HCT116 (cell line): ENCODE measurements at regions not wholly inside any gene's neighbourhood (a gene's known extent, or its start where the extent isn't known, plus 50 kb on each side); places are given as distances from the start of the nearest gene placed in this dataset.

Source experiments
- ATAC-seq: fragments of 200-7000 bp; cut with Tn5 transposase; 2 replicates; pipeline ENCODE4 v1.9.1; 2020; ENCODE audit warnings: mild to moderate bottlenecking, moderate library complexity
- BruUV-seq: library from RNA; stranded (reverse); fragments of 400-500 nt; replicated peaks from 2 replicates; lab custom pipeline; 2021; lab: Mats Ljungman, UMichigan
- CTCF ChIA-PET: fragments of 300-600 bp; sonication (Branson Sonifier 250); formaldehyde crosslinking; loops from one replicate; lab custom pipeline; 2021; ENCODE audit warnings: antibody characterized with exemption; lab: Charles Lee
- POLR2A ChIA-PET: fragments of 300-600, 350-600 bp; sonication (Branson Sonifier 250); formaldehyde crosslinking; loops from one replicate; lab custom pipeline; 2021; ENCODE audit warnings: antibody characterized with exemption; lab: Charles Lee
- RAD21 ChIA-PET, 2 experiments: fragments of 300-600 bp; sonication (Branson Sonifier 250); formaldehyde crosslinking; loops; one replicate each; lab custom pipeline; 2023; ENCODE audit warnings: low total read pairs in 2 of 2; ENCODE audit not compliant: uncharacterized antibody in 2 of 2, unreplicated experiment in 2 of 2, low non-redundant PET in 1 of 2; lab: Charles Lee
- DNase-seq: peaks from one replicate; pipeline ENCODE4 v3.0.0-alpha.2; 2010; ENCODE audit warnings: low read depth, low spot score
- H2AFZ ChIP-seq: fragments of 200-600 bp; shearing (Covaris generic), sonication (generic); 2 replicates; pipeline ENCODE4 v1.6.1; 2017; ENCODE audit warnings: low read depth, mixed run types, mixed read lengths, antibody characterized with exemption, low read length; ENCODE audit not compliant: poor library complexity, severe bottlenecking
- H3K27ac ChIP-seq: 2 replicates; pipeline ENCODE4 v1.5.1; 2012; ENCODE audit warnings: low read depth, low read length
- H3K27me3 ChIP-seq: fragments of 200-600 bp; sonication (generic); 2 replicates; pipeline ENCODE4 v1.6.1; 2016; ENCODE audit warnings: mixed run types, low read length, mixed read lengths; ENCODE audit not compliant: insufficient read depth
- H3K36me3 ChIP-seq, 2 experiments: fragments of 200-500 bp in 1 of 2; fragments of 200-600 bp in 1 of 2; sonication (Bioruptor generic) in 1 of 2; sonication (generic) in 1 of 2; 2 replicates each; pipeline versions ENCODE4 v1.5.1 to v1.6.1; 2014 to 2016; ENCODE audit warnings: low read length in 2 of 2, inconsistent platforms in 1 of 2, mixed read lengths in 1 of 2, mixed run types in 1 of 2; ENCODE audit not compliant: insufficient read depth in 2 of 2, control insufficient read depth in 1 of 2
- H3K4me1 ChIP-seq, 2 experiments: fragments of 200-600 bp in 1 of 2; sonication (generic) in 1 of 2; 2 replicates each; pipeline versions ENCODE4 v1.5.1 to v1.6.1; 2012 to 2017; ENCODE audit warnings: low read length in 2 of 2, inconsistent platforms in 1 of 2, mild to moderate bottlenecking in 1 of 2, mixed read lengths in 1 of 2, mixed run types in 1 of 2, moderate library complexity in 1 of 2; ENCODE audit not compliant: insufficient read depth in 2 of 2, control insufficient read depth in 1 of 2
- H3K4me2 ChIP-seq: fragments of 200-600 bp; sonication (generic); 2 replicates; pipeline ENCODE4 v1.6.1; 2017; ENCODE audit warnings: mixed run types, low read length, mixed read lengths
- H3K4me3 ChIP-seq, 2 experiments: fragments of 200-600 bp in 1 of 2; sonication (generic) in 1 of 2; replicated peaks in 1 of 2; 2 replicates each; pipeline ENCODE4 v1.5.1; 2011 to 2016; ENCODE audit warnings: low read length in 2 of 2, control low read depth in 1 of 2, low read depth in 1 of 2, mild to moderate bottlenecking in 1 of 2, mixed read lengths in 1 of 2, mixed run types in 1 of 2
- H3K79me2 ChIP-seq: fragments of 200-600 bp; sonication (generic); 2 replicates; pipeline ENCODE4 v1.6.1; 2017; ENCODE audit warnings: mild to moderate bottlenecking, mixed run types, low read length, moderate library complexity, mixed read lengths; ENCODE audit not compliant: insufficient read depth
- H3K9ac ChIP-seq: fragments of 200-600 bp; sonication (generic); 2 replicates; pipeline ENCODE4 v1.6.1; 2016; ENCODE audit warnings: low read length, mixed read lengths
- H3K9me2 ChIP-seq: fragments of 200-600 bp; sonication (generic), shearing (Covaris generic); 2 replicates; pipeline ENCODE4 v1.6.1; 2017; ENCODE audit warnings: mixed run types, mild to moderate bottlenecking, moderate library complexity; ENCODE audit not compliant: insufficient read depth
- H3K9me3 ChIP-seq, 2 experiments: fragments of 200-500 bp in 1 of 2; fragments of 200-600 bp in 1 of 2; sonication (Bioruptor generic) in 1 of 2; sonication (generic) in 1 of 2; 2 replicates each; pipeline ENCODE4 v1.6.1; 2014 to 2017; ENCODE audit warnings: low read length in 2 of 2, mixed read lengths in 2 of 2, inconsistent platforms in 1 of 2, low read depth in 1 of 2, mild to moderate bottlenecking in 1 of 2, mixed run types in 1 of 2, moderate library complexity in 1 of 2; ENCODE audit not compliant: control insufficient read depth in 1 of 2, insufficient read depth in 1 of 2
- H4K20me1 ChIP-seq: fragments of 200-600 bp; sonication (generic), shearing (Covaris generic); 2 replicates; pipeline ENCODE4 v1.6.1; 2017; ENCODE audit warnings: mixed run types, mild to moderate bottlenecking, moderate library complexity; ENCODE audit not compliant: insufficient read depth
- ELF1 ChIP-seq: IDR thresholded peaks from 2 replicates; pipeline ENCODE4 v1.6.1; 2012; ENCODE audit warnings: low read depth, borderline replicate concordance
- EZH2 ChIP-seq: fragments of 200-600 bp; sonication (generic); IDR thresholded peaks from 2 replicates; pipeline ENCODE4 v1.6.1; 2017; ENCODE audit warnings: antibody characterized with exemption, mixed run types
- EZH2phosphoT487 ChIP-seq: fragments of 200-600 bp; IDR thresholded peaks from 2 replicates; pipeline ENCODE4 v1.6.1; 2018; ENCODE audit warnings: antibody characterized with exemption, borderline replicate concordance
- FOSL1 ChIP-seq: IDR thresholded peaks from 2 replicates; pipeline ENCODE4 v1.6.1; 2012; ENCODE audit warnings: low read depth
- JUND ChIP-seq: IDR thresholded peaks from 2 replicates; pipeline ENCODE4 v1.6.1; 2012
- RAD21 ChIP-seq: IDR thresholded peaks from 2 replicates; pipeline ENCODE4 v1.6.1; 2012; ENCODE audit warnings: low read depth, mild to moderate bottlenecking
- SIN3A ChIP-seq: IDR thresholded peaks from 2 replicates; pipeline ENCODE4 v1.6.1; 2012; ENCODE audit warnings: low read depth
- SP1 ChIP-seq: IDR thresholded peaks from 2 replicates; pipeline ENCODE4 v1.6.1; 2012; ENCODE audit warnings: low read depth
- SRF ChIP-seq: IDR thresholded peaks from 2 replicates; pipeline ENCODE4 v1.6.1; 2012; ENCODE audit warnings: low read depth
- TCF7L2 ChIP-seq: IDR thresholded peaks from 2 replicates; pipeline ENCODE4 v1.7.0; 2011; ENCODE audit warnings: borderline replicate concordance, inconsistent platforms; ENCODE audit not compliant: insufficient read depth, insufficient read length; ENCODE audit errors: extremely low read depth
- YY1 ChIP-seq: IDR thresholded peaks from 2 replicates; pipeline ENCODE4 v1.6.1; 2011; ENCODE audit warnings: low read length, low read depth, moderate library complexity, mild to moderate bottlenecking; ENCODE audit not compliant: insufficient replicate concordance; ENCODE audit errors: extremely low read depth
- intact Hi-C: fragments of 100-400 bp; cut with micrococcal nuclease; formaldehyde crosslinking; loops from 2 replicates; pipeline ENCODE4 v1.10.0; 2022
- TF ChIP-seq, protein P1 (sequence below): IDR thresholded peaks from 2 replicates; pipeline ENCODE4 v1.6.1; 2011; ENCODE audit warnings: mild to moderate bottlenecking, low read length, moderate library complexity; ENCODE audit not compliant: insufficient replicate concordance; ENCODE audit errors: extremely low read depth
- TF ChIP-seq, protein P2 (sequence below): IDR thresholded peaks from 2 replicates; pipeline ENCODE4 v1.6.1; 2012
- TF ChIP-seq, protein P3 (sequence below): IDR thresholded peaks from 2 replicates; pipeline ENCODE4 v1.6.1; 2012; ENCODE audit warnings: low read depth

DNA sequence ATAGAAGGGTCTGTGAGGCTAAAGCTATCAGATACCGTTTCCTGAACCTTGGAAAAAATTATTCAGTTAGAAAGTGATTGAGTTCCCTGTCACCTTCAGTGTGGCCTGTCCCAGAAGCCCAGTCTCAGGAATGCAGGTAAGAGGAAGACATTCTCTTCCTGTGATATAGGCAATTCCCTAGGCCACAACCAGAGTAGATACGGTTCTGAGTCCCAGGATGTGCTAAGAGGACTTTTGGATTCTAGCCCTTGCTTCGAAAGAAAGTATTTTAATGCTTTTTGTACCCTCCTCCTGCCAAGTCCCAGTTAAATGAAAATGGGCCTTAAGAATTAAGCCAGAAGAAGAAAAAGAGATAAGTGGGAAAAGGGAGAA lies 313.5 kb upstream of the PLXNA2 start:
- no peak for DNase-seq
- no TSS peak for BruUV-seq
- no peak for ATAC-seq
- H4K20me1 ChIP-seq: no peaks in the 10 kb centered on the region
- TF ChIP-seq EZH2 (no peak), JUND (no peak), ELF1 (no peak), SIN3A (no peak), SRF (no peak), EZH2phosphoT487 (no peak), RAD21 (no peak), YY1 (no peak), TCF7L2 (no peak), FOSL1 (no peak), SP1 (no peak)
- TF ChIP-seq, protein P1, sequence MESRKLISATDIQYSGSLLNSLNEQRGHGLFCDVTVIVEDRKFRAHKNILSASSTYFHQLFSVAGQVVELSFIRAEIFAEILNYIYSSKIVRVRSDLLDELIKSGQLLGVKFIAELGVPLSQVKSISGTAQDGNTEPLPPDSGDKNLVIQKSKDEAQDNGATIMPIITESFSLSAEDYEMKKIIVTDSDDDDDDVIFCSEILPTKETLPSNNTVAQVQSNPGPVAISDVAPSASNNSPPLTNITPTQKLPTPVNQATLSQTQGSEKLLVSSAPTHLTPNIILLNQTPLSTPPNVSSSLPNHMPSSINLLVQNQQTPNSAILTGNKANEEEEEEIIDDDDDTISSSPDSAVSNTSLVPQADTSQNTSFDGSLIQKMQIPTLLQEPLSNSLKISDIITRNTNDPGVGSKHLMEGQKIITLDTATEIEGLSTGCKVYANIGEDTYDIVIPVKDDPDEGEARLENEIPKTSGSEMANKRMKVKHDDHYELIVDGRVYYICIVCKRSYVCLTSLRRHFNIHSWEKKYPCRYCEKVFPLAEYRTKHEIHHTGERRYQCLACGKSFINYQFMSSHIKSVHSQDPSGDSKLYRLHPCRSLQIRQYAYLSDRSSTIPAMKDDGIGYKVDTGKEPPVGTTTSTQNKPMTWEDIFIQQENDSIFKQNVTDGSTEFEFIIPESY: no peak
- TF ChIP-seq, protein P2, sequence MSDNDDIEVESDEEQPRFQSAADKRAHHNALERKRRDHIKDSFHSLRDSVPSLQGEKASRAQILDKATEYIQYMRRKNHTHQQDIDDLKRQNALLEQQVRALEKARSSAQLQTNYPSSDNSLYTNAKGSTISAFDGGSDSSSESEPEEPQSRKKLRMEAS: no peak
- TF ChIP-seq, protein P3, sequence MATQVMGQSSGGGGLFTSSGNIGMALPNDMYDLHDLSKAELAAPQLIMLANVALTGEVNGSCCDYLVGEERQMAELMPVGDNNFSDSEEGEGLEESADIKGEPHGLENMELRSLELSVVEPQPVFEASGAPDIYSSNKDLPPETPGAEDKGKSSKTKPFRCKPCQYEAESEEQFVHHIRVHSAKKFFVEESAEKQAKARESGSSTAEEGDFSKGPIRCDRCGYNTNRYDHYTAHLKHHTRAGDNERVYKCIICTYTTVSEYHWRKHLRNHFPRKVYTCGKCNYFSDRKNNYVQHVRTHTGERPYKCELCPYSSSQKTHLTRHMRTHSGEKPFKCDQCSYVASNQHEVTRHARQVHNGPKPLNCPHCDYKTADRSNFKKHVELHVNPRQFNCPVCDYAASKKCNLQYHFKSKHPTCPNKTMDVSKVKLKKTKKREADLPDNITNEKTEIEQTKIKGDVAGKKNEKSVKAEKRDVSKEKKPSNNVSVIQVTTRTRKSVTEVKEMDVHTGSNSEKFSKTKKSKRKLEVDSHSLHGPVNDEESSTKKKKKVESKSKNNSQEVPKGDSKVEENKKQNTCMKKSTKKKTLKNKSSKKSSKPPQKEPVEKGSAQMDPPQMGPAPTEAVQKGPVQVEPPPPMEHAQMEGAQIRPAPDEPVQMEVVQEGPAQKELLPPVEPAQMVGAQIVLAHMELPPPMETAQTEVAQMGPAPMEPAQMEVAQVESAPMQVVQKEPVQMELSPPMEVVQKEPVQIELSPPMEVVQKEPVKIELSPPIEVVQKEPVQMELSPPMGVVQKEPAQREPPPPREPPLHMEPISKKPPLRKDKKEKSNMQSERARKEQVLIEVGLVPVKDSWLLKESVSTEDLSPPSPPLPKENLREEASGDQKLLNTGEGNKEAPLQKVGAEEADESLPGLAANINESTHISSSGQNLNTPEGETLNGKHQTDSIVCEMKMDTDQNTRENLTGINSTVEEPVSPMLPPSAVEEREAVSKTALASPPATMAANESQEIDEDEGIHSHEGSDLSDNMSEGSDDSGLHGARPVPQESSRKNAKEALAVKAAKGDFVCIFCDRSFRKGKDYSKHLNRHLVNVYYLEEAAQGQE: no peak
- no peaks in the 10 kb centered on the region for H3K4me1 ChIP-seq
- no peak overlapping the region for H2AFZ ChIP-seq
- ChIA-PET RAD21 (no interaction called here), CTCF (no interaction called here), POLR2A (no interaction called here)
- no peak overlapping the region for H3K4me3 ChIP-seq
- no peak overlapping the region for H3K27ac ChIP-seq
- H3K9me2 ChIP-seq: no peaks in the 10 kb centered on the region
- H3K4me2 ChIP-seq: no peak overlapping the region
- H3K9me3 ChIP-seq: no peaks in the 10 kb centered on the region
- intact Hi-C loops: no loop called here
- no peaks in the 10 kb centered on the region for H3K36me3 ChIP-seq
- H3K27me3 ChIP-seq: peaks cover 5% of the 10 kb centered on the region; the same call in 1 of the 2 replicates
- H3K79me2 ChIP-seq: no peaks in the 10 kb centered on the region
- no peak overlapping the region for H3K9ac ChIP-seq
